ENCODE measurements at regions not wholly inside any gene's neighbourhood (a gene's known extent, or its start where the extent isn't known, plus 50 kb on each side); places are given as distances from the start of the nearest gene placed in this dataset.

DNA sequence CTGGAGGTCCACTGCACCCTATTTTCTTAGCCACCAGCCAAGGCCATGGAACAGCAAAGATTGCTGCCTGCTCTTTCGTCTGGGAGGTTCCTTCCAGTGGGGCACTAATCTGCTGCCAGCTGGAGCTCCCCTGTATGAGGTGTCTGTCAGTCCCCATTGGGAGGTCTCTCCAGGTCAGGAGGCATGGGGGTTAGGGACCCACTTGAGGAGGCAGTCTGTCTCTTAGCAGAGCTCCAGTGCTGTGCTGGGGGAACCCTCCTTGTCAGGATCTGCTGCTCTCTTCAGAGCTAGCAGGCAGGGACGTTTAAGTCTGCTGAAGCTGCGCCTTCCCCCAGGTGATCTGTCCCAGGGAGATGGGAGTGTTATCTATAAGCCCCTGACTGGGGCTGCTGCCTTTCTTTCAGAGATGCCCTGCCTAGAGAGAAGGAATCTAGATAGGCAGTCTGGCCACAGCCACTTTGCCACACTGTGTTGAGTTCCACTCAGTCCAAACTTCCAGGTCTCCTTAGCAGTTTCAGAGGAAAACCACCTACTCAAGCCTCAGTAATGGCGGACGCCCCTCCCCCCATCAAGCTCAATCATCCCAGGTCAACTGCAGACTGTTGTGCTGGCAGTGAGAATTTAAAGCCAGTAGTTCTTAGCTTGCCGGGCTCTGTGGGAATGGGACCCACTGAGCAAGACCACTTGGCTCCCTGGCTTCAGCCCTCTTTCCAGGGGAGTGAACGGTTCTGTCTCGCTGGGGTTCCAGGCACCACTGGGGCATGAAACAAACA is 317.7 kb downstream of the LRRC70 start:
- Histone ChIP-seq H2BK120ac (ENCODE audit: low read depth, low read length) (no peak overlapping the region), H2BK15ac (ENCODE audit: low read depth, low read length) (no peak overlapping the region), H4K8ac (ENCODE audit: low read depth in 2 of 2, low read length in 2 of 2) (no peak overlapping the region), H3K4ac (ENCODE audit: low read depth, low read length) (no peak overlapping the region), H3K27ac (ENCODE audit: insufficient read depth, low read length) (no peak overlapping the region), H2BK20ac (ENCODE audit: low read depth, low read length) (no peak overlapping the region), H3K56ac (ENCODE audit: extremely low read depth, insufficient read depth, low read length) (no peak overlapping the region), H4K5ac (ENCODE audit: low read depth, low read length) (no peak overlapping the region), H3K9ac (ENCODE audit: low read depth, low read length) (no peak overlapping the region), H3K36me3 (ENCODE audit: control insufficient read depth, insufficient read depth, low read length) (no peaks in the 10 kb centered on the region), H3K27me3 (ENCODE audit: control insufficient read depth, insufficient read depth, low read length) (no peaks in the 10 kb centered on the region), H4K20me1 (ENCODE audit: insufficient read depth, low read length) (no peaks in the 10 kb centered on the region), H2AFZ (replicated peaks; ENCODE audit: low read length, poor library complexity) (no peak overlapping the region), H3K79me1 (ENCODE audit: low read depth in 1 of 2, low read length in 2 of 2) (no peaks in the 10 kb centered on the region), H3K23ac (ENCODE audit: low read depth, low read length) (no peak overlapping the region), H2AK5ac (ENCODE audit: low read depth, low read length) (no peak overlapping the region), H3K14ac (replicated peaks; ENCODE audit: low read depth, low read length) (no peak overlapping the region), H2AK9ac (replicated peaks; ENCODE audit: low read depth, low read length, poor library complexity) (no peak overlapping the region), H3K4me3 (ENCODE audit: insufficient read depth, low read depth, low read length) (no peak overlapping the region), H3K9me3 (ENCODE audit: control insufficient read depth, insufficient read depth, low read length) (peaks cover 8% of the 10 kb centered on the region), H3K4me1 (ENCODE audit: control insufficient read depth, insufficient read depth, low read length) (no peaks in the 10 kb centered on the region), H4K91ac (ENCODE audit: insufficient read depth, low read depth, low read length) (no peak overlapping the region), H2BK5ac (ENCODE audit: low read depth, low read length, poor library complexity, severe bottlenecking) (no peak overlapping the region), H3K9me1 (ENCODE audit: insufficient read depth, low read length) (no peaks in the 10 kb centered on the region), H3K4me2 (ENCODE audit: low read depth, low read length) (no peak overlapping the region), H3K18ac (ENCODE audit: low read depth, low read length) (no peak overlapping the region)
- DNase-seq: no peak
- no TSS peak for BruUV-seq (replicated peaks)
- no peak for TF ChIP-seq CHD1 (IDR thresholded peaks at IDR 0.05; ENCODE audit: low read depth, low read length)
- TF ChIP-seq CEBPB (IDR thresholded peaks at IDR 0.05; ENCODE audit: low read depth, low read length): no peak
- TF ChIP-seq RAD21 (IDR thresholded peaks at IDR 0.05; ENCODE audit: low read length): no peak
- TF ChIP-seq, protein P1, sequence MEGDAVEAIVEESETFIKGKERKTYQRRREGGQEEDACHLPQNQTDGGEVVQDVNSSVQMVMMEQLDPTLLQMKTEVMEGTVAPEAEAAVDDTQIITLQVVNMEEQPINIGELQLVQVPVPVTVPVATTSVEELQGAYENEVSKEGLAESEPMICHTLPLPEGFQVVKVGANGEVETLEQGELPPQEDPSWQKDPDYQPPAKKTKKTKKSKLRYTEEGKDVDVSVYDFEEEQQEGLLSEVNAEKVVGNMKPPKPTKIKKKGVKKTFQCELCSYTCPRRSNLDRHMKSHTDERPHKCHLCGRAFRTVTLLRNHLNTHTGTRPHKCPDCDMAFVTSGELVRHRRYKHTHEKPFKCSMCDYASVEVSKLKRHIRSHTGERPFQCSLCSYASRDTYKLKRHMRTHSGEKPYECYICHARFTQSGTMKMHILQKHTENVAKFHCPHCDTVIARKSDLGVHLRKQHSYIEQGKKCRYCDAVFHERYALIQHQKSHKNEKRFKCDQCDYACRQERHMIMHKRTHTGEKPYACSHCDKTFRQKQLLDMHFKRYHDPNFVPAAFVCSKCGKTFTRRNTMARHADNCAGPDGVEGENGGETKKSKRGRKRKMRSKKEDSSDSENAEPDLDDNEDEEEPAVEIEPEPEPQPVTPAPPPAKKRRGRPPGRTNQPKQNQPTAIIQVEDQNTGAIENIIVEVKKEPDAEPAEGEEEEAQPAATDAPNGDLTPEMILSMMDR (conservative IDR thresholded peaks at IDR 0.05; ENCODE audit: low read depth, low read length): no peak
- no peak for TF ChIP-seq BHLHE40 (IDR thresholded peaks at IDR 0.05; ENCODE audit: low read depth, low read length)
- no peak for TF ChIP-seq POLR2A (IDR thresholded peaks at IDR 0.05; ENCODE audit: low read depth, low read length)
- TF ChIP-seq, protein P2, sequence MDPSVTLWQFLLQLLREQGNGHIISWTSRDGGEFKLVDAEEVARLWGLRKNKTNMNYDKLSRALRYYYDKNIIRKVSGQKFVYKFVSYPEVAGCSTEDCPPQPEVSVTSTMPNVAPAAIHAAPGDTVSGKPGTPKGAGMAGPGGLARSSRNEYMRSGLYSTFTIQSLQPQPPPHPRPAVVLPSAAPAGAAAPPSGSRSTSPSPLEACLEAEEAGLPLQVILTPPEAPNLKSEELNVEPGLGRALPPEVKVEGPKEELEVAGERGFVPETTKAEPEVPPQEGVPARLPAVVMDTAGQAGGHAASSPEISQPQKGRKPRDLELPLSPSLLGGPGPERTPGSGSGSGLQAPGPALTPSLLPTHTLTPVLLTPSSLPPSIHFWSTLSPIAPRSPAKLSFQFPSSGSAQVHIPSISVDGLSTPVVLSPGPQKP (IDR thresholded peaks at IDR 0.05; ENCODE audit: borderline replicate concordance, low read depth, low read length): no peak
- no peak for TF ChIP-seq NFE2L2 (IDR thresholded peaks at IDR 0.05; ENCODE audit: low read depth, low read length)
- TF ChIP-seq RFX5 (IDR thresholded peaks at IDR 0.05; ENCODE audit: low read depth, low read length): no peak
- TF ChIP-seq FOS (IDR thresholded peaks at IDR 0.05; ENCODE audit: low read depth, low read length): no peak
- no peak for TF ChIP-seq SMC3 (IDR thresholded peaks at IDR 0.05; ENCODE audit: low read depth, low read length)
- no peak for TF ChIP-seq MAZ (IDR thresholded peaks at IDR 0.05; ENCODE audit: borderline replicate concordance, low read depth, low read length)
- TF ChIP-seq MAFK (IDR thresholded peaks at IDR 0.05; ENCODE audit: low read depth, low read length): no peak
- ChIA-PET POLR2A (ENCODE audit: unreplicated experiment) (no interaction called here), CTCF (no interaction called here)
- intact Hi-C loops (cut with micrococcal nuclease) (no loop called here), in situ Hi-C loops (cut with MboI; ENCODE audit: low sequenced_read_pairs) (no loop called here), dilution Hi-C loops (cut with HindIII; ENCODE audit: low sequenced_read_pairs, unreplicated experiment) (no loop called here)
- ATAC-seq (ENCODE audit: low read depth): no peak
- 74% methylated on average over 3 of the region's 8 CpGs; no CpG with 5 or more reads in 1 of the 2 experiments for WGBS, 2 experiments (ENCODE audit: extremely low coverage in 2 of 2, insufficient read length in 1 of 2)

Data from IMR-90 (cell line).